IPS-18a (cell line): ENCODE measurements at regions not wholly inside any gene's neighbourhood (a gene's known extent, or its start where the extent isn't known, plus 50 kb on each side); places are given as distances from the start of the nearest gene placed in this dataset.
A peak's percentile ranks its signal among the peaks of the same experiment; 100 is the strongest.

Source experiments
- H3K27ac ChIP-seq: one replicate; pipeline ENCODE4 v1.5.1; 2013; ENCODE audit warnings: low read length
- H3K27me3 ChIP-seq: one replicate; pipeline ENCODE4 v1.6.1; 2013; ENCODE audit warnings: mild to moderate bottlenecking, low read length; ENCODE audit not compliant: control insufficient read depth, insufficient read depth
- H3K36me3 ChIP-seq: one replicate; pipeline ENCODE4 v1.6.1; 2013; ENCODE audit warnings: low read depth, low read length; ENCODE audit not compliant: control insufficient read depth
- H3K4me1 ChIP-seq: one replicate; pipeline ENCODE4 v1.6.1; 2013; ENCODE audit warnings: low read depth, low read length; ENCODE audit not compliant: control insufficient read depth
- H3K4me3 ChIP-seq: one replicate; pipeline ENCODE4 v1.5.1; 2013; ENCODE audit warnings: low read length
- H3K9ac ChIP-seq: one replicate; pipeline ENCODE4 v1.6.1; 2013; ENCODE audit warnings: mild to moderate bottlenecking, low read length, moderate library complexity
- H3K9me3 ChIP-seq: one replicate; pipeline ENCODE4 v1.6.1; 2013; ENCODE audit warnings: low read depth, low read length; ENCODE audit not compliant: control insufficient read depth

DNA sequence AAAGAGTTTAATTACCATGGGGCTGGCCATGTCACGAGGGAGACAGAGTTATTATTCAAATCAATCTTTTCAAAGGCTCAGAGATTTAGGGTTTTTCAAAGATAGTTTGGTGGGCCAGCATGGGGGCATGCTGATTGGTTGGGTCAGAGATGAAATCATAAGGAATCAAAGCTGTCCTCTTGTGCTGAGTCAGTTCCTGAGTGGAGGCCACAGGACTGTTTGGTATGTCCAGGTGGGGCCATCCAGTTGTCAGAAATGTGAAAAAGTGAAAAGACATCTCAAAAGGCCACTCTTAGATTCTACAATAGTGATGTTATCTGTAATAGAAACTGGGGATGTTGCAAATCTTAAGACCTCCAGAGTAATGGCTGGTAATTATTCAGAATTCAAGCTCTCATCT, 288.6 kb downstream of the EN1 start:
- Histone ChIP-seq H3K4me1 (no peaks in the 10 kb centered on the region), H3K36me3 (no peaks in the 10 kb centered on the region), H3K4me3 (no peak overlapping the region), H3K27me3 (no peaks in the 10 kb centered on the region), H3K9me3 (no peaks in the 10 kb centered on the region), H3K27ac (no peak overlapping the region), H3K9ac (no peak overlapping the region)

- Histone ChIP-seq H3K36me3 (no peaks in the 10 kb centered on the region), H3K9me3 (no peaks in the 10 kb centered on the region), H3K4me1 (no peaks in the 10 kb centered on the region), H3K27ac (no peak overlapping the region), H3K4me3 (no peak overlapping the region), H3K27me3 (no peaks in the 10 kb centered on the region), H3K9ac (no peak overlapping the region)
Measured at GRCh38 chr2:118557791-118558190, 289.7 kb downstream of the EN1 start.

GRCh38 chr2:118557016-118557415, 290.4 kb downstream of the EN1 start:
- Histone ChIP-seq H3K9ac (no peak overlapping the region), H3K27me3 (no peaks in the 10 kb centered on the region), H3K4me1 (no peaks in the 10 kb centered on the region), H3K36me3 (no peaks in the 10 kb centered on the region), H3K27ac (no peak overlapping the region), H3K9me3 (no peaks in the 10 kb centered on the region), H3K4me3 (no peak overlapping the region)

DNA sequence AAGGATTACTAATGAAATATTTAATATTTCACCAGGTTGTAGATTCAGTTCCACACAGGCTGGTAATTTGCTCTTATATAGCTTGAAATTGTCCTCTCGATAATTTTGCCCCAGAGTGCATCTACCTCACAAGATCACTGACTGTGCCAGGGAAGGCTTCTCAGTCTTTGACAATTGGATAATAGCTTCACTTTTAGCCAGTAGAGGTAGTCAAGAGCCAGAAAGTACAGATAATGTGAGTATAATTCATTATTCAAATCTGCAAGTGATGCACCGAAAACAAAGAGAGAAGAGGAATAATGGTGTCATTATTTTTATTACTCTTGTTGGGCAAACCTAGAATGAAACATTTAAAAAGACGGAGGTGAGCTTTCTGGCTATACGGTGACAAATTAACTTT, 292.8 kb downstream of the EN1 start:
- no peaks in the 10 kb centered on the region for H3K4me1 ChIP-seq
- no peak overlapping the region for H3K27ac ChIP-seq
- H3K9me3 ChIP-seq: no peaks in the 10 kb centered on the region
- H3K36me3 ChIP-seq: no peaks in the 10 kb centered on the region
- no peak overlapping the region for H3K4me3 ChIP-seq
- no peak overlapping the region for H3K9ac ChIP-seq
- H3K27me3 ChIP-seq: no peaks in the 10 kb centered on the region

DNA sequence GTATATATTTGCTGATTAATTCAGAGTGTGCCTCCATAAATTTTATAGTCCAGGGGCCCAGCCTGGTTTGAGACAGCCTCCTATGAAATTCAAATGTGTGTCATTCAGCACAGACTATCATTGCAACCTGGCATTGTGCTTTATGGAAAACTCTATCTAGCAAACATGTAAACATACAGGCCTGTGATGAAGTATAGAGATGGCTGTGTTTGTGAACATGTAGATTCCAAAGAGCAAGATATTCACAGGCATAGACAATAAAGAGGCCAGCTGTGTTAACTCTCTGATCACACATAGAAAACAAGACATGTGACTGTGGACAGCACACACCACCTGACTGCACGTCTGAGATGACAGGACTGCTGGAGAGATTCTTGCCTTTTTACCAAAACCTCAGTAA, 297.9 kb downstream of the EN1 start:
- H3K36me3 ChIP-seq: no peaks in the 10 kb centered on the region
- H3K27ac ChIP-seq: no peak overlapping the region
- no peaks in the 10 kb centered on the region for H3K4me1 ChIP-seq
- H3K27me3 ChIP-seq: no peaks in the 10 kb centered on the region
- H3K4me3 ChIP-seq: no peak overlapping the region
- no peak overlapping the region for H3K9ac ChIP-seq
- no peaks in the 10 kb centered on the region for H3K9me3 ChIP-seq

GRCh38 chr2:118548880-118549488, 298.5 kb downstream of the EN1 start:
- H3K4me3 ChIP-seq: no peak overlapping the region

DNA sequence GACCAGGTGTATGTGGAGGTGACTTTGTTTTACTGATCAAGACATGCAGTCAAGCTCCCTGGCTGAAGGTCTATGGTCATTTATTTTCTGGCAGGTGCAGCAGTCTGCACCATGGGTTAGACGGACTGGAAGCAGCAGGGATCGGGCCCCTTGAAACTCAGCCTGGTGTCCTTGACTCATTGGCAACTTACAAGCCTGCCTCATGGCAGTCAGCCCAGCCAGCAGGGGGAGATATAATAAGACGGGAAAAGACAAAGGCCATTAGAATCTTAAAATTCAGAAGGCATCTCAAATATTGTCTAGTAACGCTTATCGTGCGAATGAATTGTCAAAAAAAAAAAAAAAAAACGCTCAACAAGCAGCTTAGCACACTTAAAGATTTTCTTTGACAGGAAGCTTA, 308.2 kb downstream of the EN1 start:
- Histone ChIP-seq H3K27me3 (no peaks in the 10 kb centered on the region), H3K4me3 (no peak overlapping the region), H3K9ac (no peak overlapping the region), H3K4me1 (no peaks in the 10 kb centered on the region), H3K36me3 (no peaks in the 10 kb centered on the region), H3K27ac (no peak overlapping the region), H3K9me3 (no peaks in the 10 kb centered on the region)

More at GRCh38 chr2:118548880-118549488, 298.5 kb downstream of the EN1 start:
- no peaks in the 10 kb centered on the region for H3K9me3 ChIP-seq
- H3K27me3 ChIP-seq: no peaks in the 10 kb centered on the region
- H3K4me1 ChIP-seq: no peaks in the 10 kb centered on the region
- no peak overlapping the region for H3K27ac ChIP-seq
- H3K9ac ChIP-seq: no peak overlapping the region
- H3K36me3 ChIP-seq: no peaks in the 10 kb centered on the region

- Histone ChIP-seq H3K4me3 (no peak overlapping the region), H3K9me3 (no peaks in the 10 kb centered on the region), H3K36me3 (no peaks in the 10 kb centered on the region), H3K27me3 (no peaks in the 10 kb centered on the region), H3K9ac (no peak overlapping the region), H3K27ac (no peak overlapping the region), H3K4me1 (no peaks in the 10 kb centered on the region)
Measured at GRCh38 chr2:118536306-118536705, 311.1 kb downstream of the EN1 start.

GRCh38 chr2:118535818-118536212, 311.6 kb downstream of the EN1 start:
- Histone ChIP-seq H3K36me3 (no peaks in the 10 kb centered on the region), H3K9me3 (no peaks in the 10 kb centered on the region), H3K4me1 (peaks cover 5% of the 10 kb centered on the region), H3K9ac (no peak overlapping the region), H3K27ac (no peak overlapping the region), H3K27me3 (no peaks in the 10 kb centered on the region), H3K4me3 (no peak overlapping the region)

GRCh38 chr2:118535171-118535817, 312.2 kb downstream of the EN1 start:
- no peaks in the 10 kb centered on the region for H3K27me3 ChIP-seq
- H3K9ac ChIP-seq: no peak overlapping the region
- no peaks in the 10 kb centered on the region for H3K9me3 ChIP-seq
- H3K4me3 ChIP-seq: no peak overlapping the region
- H3K27ac ChIP-seq: no peak overlapping the region
- peaks cover 10% of the 10 kb centered on the region for H3K4me1 ChIP-seq
- H3K36me3 ChIP-seq: no peaks in the 10 kb centered on the region

- no peaks in the 10 kb centered on the region for H3K9me3 ChIP-seq
- peaks cover 8% of the 10 kb centered on the region for H3K27me3 ChIP-seq
Measured at GRCh38 chr2:118530976-118531375, 316.5 kb downstream of the EN1 start.

GRCh38 chr2:118529908-118530599, 317.4 kb downstream of the EN1 start:
- Histone ChIP-seq H3K27ac (peak overlapping the region; percentile 16), H3K27me3 (peaks cover 8% of the 10 kb centered on the region), H3K36me3 (no peaks in the 10 kb centered on the region), H3K4me1 (peaks cover 22% of the 10 kb centered on the region), H3K4me3 (peak overlapping the region; percentile 41), H3K9me3 (no peaks in the 10 kb centered on the region), H3K9ac (no peak overlapping the region)

More at GRCh38 chr2:118530976-118531375, 316.5 kb downstream of the EN1 start:
- Histone ChIP-seq H3K9ac (no peak overlapping the region), H3K36me3 (no peaks in the 10 kb centered on the region), H3K27ac (no peak overlapping the region), H3K4me1 (peaks cover 22% of the 10 kb centered on the region), H3K4me3 (no peak overlapping the region)
